GM04504 (cell line): ENCODE measurements at regions not wholly inside any gene's neighbourhood (a gene's known extent, or its start where the extent isn't known, plus 50 kb on each side); places are given as distances from the start of the nearest gene placed in this dataset.
A peak's percentile ranks its signal among the peaks of the same experiment; 100 is the strongest.

ENCODE experiments used
- DNase-seq: peaks from one replicate; pipeline ENCODE4 v3.0.0-alpha.2; 2012; ENCODE audit warnings: low read depth

DNA sequence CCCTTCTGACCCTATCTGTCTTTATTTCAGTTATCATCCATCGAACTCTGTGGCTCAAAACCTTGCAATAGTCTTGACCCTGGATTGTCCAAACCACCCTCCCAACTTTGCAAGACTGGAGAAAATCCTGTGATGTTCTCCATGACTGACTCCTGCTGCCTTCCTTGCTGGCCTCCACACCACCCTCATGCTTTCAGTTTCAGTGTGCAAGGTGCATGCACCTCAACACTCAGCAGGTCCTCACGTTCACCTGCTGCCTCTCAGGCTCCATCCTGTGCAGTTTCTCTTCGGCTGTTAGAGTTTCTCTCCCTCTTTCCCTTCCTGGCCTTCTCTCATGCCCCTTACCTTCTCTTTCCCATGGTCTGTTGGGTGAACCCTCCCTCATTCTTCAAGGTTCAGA lies 59.4 kb upstream of the ASIC2 start:
- DNase-seq: no peak

DNA sequence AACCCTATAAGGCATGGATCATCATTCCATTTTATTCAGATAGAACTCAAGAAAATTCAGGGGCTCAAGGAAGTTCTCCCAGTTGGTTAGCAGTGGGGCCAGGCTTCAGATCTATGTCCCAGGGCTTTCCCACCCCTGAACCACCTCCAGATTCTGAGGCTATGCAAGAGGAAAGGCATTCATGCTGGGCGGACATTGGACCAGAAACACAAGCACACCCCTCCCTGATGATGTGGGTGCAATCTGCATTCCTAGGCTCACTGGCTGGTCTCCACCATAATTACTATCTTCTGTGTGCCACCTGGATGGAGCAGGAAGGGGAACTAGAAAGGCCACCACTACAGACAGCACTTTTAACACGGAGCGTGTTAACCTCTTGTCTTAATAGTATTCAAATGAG lies 63.2 kb upstream of the ASIC2 start:
- no peak for DNase-seq

DNA sequence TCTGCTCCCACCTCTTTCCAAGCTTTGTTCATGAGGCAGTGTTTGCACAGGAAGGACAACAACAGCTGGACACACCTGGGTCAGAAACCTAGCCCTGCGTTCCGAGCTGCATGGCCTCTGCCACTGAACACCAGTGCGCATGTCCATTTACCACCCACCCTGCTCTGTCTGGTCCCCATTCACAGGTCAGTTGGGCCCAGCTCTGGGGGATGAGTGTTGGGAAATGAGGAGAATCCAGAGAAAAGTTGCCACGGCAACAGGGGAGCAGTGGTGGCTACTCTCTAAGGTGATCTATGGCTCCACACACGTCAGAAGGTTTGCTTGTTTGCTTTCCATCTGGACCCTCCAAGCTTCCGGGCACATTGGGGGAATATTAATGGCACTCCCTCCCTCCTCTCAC lies 70.4 kb upstream of the ASIC2 start:
- DNase-seq: no peak

DNA sequence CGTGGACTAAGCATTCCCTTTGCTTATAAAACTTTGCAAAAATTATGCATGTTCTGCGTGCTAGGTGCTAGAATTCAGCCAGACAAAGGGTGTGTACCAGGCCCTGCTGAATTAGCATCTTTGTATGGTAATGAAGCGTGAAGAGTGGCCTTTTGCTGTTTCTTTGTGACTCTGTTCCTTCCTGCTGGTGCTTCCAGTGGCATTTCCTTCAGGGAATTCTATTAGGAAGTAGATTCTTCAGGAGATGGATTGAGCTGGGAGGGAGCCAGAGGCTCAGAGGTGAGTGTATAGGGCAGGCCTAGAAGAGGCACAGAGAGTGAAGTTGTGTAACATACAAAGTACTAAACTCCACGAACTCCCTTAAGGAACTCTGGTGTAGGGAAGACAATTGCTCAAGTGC lies 73.9 kb upstream of the ASIC2 start:
- no peak for DNase-seq

DNA sequence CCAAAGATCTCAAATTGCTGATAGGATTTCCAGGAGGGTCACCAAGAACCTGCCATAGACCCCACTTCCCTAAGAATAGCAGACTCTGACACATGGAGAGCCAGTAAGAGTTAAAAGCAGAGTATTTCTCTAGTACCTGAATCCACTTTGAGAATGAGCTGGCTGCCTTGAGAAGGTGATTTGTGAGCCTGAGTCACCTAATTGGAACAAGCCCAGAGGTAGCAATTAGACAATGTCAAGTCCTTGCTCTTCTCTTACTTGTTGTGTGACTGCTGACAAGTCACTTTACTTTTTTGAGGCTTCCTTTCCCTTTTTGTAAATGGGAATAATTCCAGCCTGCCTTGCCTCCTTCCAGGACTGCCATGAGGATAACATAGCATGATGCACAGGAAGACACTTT lies 76.1 kb upstream of the ASIC2 start:
- DNase-seq: no peak

DNA sequence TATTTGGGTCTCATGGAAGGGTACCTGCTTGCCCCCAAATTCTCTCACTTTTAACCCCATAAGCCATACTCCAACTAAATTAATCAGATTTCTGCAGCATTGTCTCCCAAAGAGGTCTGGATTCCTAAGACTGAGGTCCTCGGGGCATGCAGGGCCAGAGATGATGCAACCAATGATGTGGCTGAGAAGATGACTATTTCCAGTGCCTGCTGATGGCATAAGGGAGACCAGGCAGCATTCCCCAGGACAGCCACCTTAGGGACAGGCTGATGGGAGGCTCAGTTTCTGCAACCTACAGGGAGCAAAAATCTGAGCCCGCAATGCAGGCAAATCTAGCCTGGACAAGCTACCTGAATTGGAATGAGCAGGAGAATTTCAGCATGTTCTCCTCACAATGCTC lies 76.8 kb upstream of the ASIC2 start:
- no peak for DNase-seq

- DNase-seq: no peak
Measured at GRCh38 chr17:33370401-33370800, 77.3 kb upstream of the ASIC2 start.

DNA sequence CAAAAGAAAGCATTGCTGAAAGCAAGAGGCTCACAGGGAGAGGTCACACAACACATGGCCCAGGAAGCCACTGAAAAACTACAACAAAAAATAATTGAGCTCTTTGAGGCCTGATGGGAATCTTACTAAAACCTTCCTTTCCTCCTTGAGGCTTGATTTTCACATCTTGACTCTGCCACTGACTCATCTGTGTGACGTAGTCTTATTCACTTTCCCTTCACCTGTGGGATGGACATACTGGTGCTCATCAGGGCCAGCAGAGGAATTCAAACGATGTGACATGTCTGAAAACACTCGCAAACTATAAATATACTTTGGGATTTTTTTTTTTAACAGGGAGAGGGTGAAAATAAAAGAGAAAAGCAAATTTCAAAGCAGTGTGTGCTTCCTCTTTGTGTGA lies 78.3 kb upstream of the ASIC2 start:
- no peak for DNase-seq

DNA sequence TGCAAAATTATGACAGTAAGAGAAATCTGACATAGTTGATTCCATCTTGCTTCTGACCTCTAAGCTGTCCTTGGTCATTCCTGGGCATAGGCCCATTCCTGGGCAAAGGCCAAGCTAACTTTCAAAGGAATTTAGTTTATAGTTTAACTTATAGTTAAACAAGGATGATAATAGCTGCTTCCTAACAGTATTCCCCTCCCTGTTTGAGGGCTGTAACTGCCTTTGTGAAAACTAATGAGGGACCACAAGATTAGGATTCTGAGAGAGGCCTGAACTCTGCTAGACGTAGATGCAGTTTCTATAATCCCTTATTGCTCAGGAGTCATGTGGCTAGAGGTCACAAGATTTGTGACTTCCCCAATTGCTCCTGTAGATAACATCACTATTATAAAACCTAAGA lies 80.2 kb upstream of the ASIC2 start:
- no peak for DNase-seq

DNA sequence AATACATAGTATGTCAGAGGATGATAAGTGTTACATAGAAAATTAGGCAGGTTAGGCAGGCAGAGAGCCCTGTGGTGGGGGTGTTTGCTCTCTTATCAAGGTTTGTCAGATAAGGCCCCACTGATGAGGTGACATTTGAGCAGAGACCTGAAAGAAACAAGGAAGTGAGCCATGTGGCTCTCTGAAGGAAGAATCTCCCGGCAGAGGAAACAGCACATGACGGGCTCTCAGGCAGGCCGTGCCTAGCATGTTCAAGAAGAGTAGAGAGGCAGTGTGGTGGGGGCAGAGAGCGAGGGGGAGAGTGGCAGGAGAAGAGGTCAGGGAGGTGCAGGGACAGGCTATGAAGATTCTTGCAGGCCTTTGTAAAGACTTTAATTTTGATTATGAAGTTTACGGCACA lies 82.0 kb upstream of the ASIC2 start:
- DNase-seq: no peak

DNA sequence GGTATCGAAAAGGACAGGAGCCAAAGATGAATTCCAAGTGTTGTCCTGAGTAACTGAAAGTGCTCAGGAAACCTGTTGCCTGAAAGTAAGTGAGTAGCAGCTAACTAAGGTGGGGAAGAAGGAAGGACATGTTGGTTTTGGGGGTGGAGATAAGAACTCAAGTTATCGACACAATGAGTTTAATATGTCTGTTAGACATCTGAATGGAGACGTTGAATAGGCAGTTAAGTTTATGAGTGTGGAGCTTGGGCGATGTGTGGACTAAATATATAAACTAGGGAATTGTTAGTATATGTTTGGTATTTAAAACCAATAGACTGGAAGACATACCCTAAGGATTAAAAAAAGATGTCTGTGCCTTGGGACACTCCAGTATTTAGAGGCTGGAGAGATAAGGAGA lies 82.7 kb upstream of the ASIC2 start:
- DNase-seq: no peak

DNA sequence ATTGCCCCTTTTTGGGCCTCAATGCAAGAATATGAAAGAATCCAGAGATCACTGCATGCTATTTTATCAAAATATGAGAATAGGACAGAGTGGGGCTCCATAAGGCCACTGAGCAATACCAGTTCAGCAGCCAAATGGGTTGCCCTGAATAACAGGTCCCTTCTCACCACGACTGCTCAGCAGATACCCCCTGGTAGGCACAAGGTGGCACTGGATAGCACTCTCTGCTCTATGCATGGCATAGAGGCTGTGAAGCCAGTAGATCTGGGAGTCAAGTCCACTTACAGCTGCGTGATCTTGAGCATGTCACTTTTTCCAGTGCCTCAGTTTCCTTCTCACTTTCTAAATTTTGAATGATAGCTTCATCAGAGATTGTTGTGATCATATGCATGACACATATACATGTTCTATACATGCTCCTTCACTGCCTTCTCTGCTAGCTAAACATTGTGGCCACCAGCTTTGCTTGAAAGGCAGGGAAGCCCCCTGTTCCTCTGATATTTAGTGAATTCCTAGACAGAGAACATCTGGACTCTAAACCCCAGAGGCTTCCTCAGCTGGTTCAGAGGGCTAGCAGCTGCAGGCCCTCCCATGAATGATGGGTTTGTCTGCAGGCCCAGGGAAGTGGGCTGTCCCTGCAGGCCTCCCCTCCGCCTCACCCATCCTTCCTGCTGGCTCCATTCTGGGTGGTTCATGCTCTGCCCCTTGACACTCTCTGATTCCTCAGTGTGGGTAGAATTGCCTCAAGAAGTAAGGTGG lies 84.9 kb upstream of the ASIC2 start:
- DNase-seq: no peak

DNA sequence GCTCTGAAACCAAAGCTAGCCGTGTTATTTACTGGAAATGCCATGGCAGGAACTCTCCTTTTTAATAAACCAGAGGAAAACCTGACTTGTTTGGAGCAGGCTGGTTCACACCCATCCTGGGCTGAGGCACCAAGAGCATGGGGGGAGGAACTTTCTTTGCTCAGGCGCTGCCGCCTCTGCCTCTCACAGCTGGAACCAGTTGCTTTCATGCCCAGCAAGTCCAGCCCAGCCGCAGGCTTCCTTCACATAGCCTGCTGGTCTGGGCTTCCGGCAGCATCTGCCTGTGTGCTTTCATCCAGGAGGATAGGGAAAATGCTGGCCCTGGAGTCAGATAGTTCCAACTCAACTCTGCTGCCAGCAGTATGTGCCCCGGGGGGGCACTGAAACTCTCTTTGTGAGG lies 88.1 kb upstream of the ASIC2 start:
- DNase-seq: no peak

GRCh38 chr17:33383488-33384023 lies 90.5 kb upstream of the ASIC2 start:
- no peak for DNase-seq

DNA sequence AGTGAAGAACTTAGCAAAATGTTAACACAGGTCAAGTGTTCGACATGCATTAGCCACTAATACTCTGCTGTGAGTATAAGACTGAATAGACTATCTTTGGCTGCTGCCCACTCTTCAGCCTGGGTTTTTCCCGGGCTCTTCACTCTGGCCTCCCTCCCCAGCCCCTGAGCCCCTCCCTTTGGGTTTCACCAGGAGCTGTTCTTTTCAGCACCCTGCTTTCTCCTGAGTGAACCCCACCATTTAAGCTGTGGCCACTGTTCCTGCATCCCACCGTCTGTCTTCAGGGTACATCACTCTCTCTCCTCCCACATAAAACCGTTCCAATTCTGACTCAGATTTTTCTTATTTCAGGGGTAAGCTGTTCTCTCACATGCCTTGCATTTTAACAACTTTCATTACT lies 92.0 kb upstream of the ASIC2 start:
- DNase-seq: no peak

DNA sequence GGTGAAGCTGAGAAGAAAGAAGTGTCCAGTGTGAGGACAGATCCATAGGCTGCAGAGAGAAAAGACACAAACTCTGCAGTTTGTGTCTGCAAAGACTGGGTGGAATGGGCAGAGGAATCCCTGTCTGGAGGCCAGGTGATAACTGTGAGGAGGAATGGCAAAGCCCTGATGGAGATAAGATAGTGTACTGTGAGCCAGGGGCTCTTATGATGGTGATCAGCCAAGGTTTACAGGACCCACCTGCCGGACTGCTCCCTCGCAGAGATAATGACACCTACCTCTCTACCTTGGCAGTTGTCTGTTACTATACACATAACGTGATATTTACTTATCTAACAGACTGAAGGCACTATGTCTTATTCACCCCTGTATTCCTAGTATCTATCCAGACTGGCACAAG lies 92.6 kb upstream of the ASIC2 start:
- DNase-seq: no peak

DNA sequence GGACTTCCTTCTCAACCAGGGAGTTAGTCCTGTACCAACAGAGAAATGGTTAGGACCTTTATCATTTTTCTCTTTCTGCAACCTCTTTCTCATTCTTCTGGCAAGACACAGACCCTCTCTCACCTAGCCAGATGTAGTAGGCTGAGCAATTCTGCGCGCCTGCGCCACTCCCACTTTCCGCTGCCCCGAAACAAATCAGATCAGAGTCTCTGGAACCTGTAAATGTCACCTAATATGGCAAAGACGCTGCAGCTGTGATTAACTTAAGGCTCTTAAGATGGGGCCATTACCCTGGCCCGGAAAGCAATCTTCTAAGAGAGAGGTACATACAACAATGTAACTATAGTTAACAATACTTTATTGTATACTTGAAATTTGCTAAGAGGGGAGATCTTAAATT lies 94.3 kb upstream of the ASIC2 start:
- no peak for DNase-seq

DNA sequence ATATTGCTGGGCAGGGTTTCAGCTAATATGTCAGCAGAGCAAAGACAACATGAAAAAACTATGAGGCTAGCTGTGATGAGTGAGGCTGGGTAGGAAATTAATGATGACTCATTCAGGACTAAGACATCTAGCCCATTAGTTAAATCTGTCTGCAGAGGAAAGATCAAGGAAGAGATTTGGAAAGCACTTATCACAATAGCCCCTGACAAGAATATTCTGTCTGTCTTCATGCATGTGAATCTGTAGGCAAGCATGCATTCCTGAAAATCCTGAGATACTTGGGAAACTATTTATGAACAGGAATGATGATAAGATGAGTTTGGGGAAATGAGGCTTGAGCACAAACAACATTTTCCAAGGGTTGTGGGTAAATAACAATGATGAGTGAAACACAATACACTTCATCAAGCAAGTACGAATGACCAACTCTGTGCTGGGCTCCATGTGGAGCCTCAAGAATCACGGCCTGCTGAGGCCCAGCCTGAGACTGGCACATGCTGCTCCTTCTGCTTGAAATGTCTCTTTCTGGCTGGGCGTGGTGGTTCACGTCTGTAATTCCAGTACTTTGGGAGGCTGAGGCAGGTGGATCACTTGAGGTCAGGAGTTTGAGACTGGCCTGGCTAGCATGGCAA lies 96.5 kb upstream of the ASIC2 start:
- peak; percentile 9 for DNase-seq

GRCh38 chr17:33390479-33391176 lies 97.5 kb upstream of the ASIC2 start:
- peak; percentile 54 for DNase-seq

- no peak for DNase-seq
Measured at GRCh38 chr17:33396818-33397217, 103.7 kb upstream of the ASIC2 start.

- no peak for DNase-seq
Measured at GRCh38 chr17:33398386-33398785, 105.3 kb upstream of the ASIC2 start.

GRCh38 chr17:33401249-33401648 lies 108.2 kb upstream of the ASIC2 start:
- no peak for DNase-seq

DNA sequence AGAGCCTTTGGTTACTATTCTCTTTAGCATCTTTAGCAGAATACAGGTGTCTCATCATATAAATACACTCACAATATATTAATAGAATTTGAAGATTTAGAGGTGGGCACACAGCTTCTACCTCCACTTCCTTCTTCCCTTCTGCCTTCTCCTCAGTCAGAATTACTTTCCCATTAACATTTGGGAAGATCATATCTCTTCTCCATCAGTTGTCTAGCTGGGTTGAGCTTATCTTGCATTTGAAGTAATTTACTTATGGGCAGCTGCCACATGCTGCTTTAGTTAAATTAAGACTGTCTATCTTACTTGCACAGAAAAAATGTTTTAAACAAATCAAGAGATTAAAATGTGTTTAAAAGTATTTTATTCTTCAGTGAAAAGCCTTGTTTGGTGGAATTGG lies 110.1 kb upstream of the ASIC2 start:
- DNase-seq: no peak
